Forelimb muscle (tissue), 1 donor: ENCODE measurements at regions not wholly inside any gene's neighbourhood (a gene's known extent, or its start where the extent isn't known, plus 50 kb on each side); places are given as distances from the start of the nearest gene placed in this dataset.

Experiments
- DNase-seq: peaks from one replicate; pipeline ENCODE4 v3.0.0-alpha.2; 2013; ENCODE audit warnings: low read depth

DNA sequence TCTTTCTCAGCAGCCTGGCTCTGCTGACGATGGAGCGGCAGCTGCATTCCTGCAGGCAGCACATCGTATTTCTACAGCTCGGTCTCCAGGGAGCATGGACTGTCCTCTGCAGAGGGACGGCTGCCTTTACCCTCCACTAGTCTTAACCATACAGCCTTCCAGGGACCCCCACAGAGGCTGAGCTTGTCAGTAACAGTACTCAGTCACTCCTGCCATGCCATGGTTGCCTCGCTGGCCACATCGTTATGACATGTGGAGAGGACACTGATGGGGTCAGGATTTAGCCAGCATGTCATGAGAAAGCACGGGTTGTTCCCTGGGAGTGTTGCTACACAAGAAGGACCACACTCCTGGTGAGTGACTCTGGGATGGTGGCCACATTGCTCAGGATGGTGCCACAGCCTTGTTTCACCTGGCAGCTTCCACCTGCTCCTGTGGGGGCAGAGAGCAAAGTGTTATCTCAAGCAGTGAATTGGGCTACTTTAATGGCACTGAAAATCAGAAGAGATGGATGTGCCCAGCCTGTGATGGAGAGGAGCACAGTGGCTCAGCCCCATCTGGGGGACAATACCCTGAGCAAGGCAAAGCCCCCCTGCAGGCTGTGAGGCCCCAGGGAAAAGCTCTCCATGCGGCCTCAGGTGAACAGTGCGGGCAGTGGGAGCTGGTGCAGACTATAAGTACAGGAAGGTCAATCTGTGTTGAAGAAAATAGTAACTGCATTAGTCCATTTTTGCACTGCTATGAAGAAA is 443.9 kb downstream of the TCERG1L start:
- DNase-seq = no peak

DNA sequence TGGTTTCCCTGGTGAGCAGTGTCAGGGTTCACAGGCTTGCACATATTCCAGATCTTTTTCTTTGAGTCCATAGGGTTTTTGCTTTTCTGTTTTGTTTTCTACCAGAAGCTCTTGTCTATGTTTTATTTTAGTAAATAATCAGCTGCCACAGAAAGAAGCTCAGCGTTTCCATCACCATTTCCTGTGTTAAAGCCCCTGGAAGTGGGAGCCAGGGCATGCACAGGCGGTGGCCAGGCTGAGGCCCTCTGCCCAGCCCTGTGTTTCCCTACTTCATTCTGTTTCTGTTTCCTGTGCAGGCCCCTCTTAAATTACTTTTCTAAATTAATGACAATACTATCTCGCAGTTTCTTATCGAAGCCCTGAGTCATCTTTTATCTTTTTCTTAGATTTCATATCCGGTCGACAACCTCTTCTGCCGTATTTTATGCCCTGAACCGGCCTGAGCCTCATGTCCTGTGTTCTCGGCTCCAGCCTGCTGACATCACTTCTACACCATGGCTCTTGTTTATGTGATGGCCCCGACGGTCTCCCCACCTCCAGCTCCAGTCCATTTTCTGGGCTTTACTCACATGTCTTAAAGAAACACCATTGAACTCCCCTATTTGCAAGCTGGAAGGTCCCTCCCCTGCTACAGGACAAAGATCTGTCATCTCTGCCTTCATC is 442.2 kb downstream of the TCERG1L start:
- DNase-seq = no peak

DNA sequence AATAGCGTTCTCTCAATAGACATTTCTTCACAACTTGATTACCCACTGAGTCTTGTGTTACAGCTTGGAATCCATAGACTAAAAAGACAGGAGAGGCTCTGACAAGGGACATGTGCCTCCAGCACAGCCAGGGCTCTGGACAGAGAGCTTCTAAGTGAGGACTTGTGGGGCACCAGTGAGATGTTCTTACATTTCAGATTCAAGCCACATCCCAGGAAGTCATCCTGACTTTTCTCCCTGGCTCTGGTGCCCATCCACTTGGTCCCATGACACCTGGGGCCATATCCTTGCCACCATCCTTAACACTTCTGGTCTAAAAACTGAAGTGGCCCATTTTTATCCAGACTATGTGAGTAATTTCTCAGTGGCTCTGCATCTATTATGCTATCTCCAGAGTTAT is 440.1 kb downstream of the TCERG1L start:
- no peak for DNase-seq

DNA sequence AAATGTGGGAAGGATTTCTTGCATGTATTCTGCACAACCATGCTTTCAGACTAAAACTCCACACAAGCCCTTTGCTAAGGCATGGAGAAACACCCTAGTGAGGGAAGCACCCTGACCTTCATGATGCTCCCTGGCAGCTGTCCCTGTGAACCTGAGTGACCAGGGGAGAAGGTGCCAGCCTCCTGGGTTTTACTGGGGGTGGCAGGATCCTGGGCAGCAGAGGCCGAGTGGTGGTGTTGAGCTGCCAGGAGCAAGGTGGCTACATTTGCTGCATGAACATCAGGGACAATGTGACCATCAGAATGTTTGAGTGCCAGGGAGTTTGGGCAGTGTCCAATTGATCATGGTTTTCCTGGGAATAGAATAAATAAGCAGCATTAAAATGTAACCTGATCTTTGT is 437.9 kb downstream of the TCERG1L start:
- DNase-seq = no peak

DNA sequence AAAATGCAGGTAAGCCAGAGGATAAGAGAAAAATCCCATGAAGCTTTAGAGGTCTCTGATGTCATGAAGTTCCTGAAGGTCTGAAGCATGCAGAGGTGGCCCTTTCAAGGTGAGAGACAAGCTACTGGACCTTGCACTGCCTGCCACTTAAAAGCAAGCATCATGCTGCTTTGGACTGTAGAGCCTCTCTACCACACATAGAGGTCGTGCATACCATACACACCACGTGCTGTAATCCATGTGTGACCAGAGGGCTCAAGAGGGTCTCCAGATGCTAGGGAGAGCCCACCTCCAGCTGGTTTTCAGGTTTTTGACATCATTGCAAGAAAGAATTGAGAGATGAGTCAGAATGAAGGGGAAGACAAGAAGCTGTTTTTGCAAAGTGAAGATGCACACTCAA is 436.4 kb downstream of the TCERG1L start:
- no peak for DNase-seq

DNA sequence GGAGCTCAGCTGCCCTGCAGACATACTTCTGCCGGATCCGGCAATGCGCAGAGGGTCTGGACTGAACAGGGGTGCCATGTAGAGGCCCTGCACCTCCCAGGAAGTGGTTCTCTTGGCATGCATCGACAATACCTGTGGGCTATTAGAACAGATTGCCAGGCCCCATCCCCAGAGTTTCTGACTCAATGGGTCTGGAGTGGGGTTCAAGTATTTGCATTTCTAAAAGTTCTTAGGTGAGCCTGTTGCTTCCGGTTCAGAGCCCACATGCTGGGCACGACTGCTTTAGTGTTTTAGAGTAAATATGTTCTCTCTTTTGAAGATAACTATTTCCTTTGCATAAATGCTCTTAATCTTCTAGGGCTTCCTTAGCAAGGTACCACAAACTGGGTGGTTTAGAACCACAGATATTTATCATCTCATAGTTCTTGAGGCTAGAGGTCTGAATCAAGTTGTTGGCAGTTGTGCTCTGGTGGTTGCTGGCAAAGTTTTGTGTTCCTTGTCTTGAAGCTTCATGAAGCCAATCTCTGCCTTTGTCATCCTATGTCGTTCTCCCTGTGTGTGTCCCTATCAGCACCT is 435.5 kb downstream of the TCERG1L start:
- DNase-seq = no peak

DNA sequence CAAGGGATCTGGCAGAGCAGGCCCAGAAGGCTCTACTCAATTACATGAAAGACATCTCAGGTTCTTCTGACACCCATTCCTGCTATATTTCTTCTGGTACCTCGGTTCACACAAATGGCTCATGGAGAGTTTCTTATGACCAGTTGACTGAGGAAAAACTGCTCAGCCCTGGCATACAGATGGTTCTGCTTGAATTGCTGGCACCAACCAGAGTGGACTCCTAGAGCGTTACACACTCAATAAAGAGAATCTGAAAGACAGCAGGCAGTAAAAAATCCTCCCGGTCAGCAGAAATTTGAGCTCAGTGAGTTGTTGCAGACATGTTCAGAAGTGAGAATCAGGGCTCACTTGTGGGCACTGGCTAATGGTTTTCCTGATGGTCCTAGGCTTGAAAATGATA is 434.4 kb downstream of the TCERG1L start:
- no peak for DNase-seq

DNA sequence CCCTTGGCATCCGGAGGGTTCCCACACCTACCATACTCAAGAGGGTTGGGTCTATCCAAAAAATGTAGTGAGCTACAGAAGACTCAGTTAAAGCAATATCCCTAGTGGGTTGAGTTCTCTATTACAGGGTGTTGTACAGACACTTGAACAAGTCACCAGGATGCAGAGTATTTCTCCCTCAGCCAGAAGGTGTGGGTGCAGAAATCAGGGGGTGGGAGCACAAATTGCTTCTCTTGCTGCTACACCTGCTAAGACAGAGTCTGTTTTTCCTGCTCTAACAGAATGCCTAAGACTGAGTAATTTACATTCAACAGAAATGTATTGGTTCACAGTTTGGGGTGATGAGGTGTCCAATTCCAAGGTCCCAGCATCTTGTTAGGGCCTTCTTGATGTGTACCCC is 433.4 kb downstream of the TCERG1L start:
- DNase-seq = no peak

DNA sequence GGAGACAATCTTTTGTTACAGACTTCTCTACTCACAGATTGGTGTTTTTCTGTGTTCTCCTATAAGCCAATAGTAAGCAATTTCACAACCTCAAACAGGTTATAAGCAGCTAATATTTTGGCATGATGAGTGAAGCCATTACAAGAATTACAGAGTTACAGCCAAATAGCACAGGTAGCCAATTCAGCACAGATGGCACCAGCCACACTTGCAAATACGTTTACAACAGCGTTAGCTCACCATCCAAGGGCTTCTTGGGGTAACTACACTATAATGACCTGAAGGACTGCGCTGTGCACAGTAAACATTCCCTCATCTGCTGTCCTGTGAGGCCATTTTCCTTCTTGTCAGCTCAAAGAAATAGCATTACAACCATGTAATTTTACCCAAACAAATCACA is 428.6 kb downstream of the TCERG1L start:
- DNase-seq = no peak

DNA sequence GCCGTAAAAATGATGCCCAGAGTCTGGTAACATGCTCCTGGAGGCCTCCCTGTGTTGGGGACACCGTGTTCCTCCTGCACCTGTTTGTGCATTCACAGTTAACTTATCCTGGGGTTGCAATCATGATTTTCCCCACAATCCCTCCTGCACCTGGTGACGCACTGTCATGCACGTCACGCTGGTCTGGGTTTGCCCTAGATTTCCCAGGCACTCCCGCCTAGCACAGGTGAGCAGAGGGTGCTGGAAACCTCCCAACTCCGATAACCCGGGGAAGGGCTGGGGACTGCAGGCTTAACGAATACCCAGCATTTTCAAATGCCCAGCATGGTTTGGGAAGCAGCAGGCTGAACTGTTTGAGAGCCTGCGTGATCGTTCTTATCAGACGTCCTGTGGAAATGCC is 427.1 kb downstream of the TCERG1L start:
- DNase-seq = no peak

DNA sequence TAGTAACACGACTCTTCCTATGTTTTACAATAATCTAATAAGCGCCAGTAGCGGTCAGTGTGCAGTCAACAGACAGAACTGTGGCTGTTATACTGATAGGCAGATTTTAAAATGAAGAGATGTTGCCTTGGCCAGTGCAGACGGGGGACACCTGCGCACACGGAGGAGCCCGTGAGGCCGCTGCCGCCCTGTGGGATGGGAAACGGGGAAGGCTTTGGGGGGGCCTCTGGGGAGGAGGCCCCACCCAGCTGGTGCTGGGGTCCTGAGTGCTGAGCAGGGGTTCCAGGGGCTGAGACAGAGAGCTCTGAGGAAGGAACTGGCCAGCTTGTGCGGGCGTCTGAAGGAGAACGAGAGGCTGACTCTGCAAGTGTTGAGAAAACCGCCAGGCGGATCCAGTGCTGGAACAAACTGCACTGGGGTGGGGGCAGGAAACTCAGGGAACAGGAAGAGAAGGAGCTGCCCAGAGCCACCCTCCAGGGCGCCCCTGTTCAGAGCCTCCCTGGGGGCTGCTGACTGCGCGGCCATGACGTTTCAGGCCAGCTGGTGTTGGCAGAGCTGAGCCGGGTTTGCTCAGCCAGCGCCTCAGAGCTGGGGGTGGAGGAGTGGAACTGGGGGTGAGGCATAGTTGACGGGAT is 426.4 kb downstream of the TCERG1L start:
- no peak for DNase-seq

DNA sequence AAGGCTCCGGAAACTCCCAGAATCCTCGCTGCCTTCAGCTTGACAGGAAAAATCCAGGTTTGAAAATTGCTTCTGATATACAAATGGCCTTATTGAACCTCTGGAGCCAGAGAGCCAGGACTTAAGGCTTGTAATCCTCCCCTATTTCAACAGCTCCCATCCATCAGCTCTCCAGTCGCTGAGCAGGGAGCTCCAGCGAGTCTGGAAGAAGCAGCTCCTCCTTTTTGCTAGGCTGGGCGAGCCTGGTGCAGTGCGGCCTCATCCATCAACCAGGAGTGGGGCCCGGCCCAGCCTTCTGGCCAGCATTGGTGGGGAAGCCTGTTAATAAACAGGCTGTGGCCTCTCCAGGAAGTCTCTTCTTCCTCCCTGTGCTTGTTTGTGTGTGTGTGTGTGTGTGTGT is 424.4 kb downstream of the TCERG1L start:
- DNase-seq = no peak

DNA sequence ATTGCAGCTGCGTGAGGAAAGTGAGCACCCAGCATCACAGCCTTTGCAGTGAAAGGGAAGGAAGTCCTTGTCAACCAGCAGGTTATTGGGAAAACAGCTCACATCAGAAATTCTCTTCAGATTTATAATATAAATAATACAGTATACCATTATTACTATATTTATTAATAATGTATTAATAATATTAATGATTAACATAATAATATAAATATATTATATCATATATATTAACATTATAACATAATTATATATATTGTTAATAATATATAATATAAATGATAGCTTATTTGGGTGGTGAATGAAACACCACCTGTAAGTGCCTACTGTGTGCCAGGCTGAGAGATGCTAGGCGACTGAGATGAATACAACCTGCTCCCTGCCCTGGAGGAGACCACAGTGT is 423.0 kb downstream of the TCERG1L start:
- no peak for DNase-seq

DNA sequence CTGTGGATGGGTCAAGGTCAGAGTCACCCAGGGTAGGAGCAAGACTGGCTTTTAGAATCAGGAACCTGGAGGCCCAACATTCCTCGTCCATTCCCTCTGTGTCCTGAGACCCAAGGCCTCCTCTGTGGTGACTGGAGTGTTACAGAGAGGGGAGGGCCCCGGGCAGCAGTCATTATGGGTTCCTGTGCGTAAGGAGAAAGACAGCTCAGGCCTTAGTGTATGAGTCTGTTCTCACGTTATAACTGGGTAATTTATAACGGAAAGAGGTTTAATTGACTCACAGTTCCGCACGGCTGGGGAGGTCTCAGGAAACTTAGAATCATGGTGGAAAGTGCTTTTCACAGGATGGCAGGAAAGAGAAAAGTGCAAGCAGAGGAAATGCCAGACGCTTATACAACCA is 422.3 kb downstream of the TCERG1L start:
- no peak for DNase-seq

DNA sequence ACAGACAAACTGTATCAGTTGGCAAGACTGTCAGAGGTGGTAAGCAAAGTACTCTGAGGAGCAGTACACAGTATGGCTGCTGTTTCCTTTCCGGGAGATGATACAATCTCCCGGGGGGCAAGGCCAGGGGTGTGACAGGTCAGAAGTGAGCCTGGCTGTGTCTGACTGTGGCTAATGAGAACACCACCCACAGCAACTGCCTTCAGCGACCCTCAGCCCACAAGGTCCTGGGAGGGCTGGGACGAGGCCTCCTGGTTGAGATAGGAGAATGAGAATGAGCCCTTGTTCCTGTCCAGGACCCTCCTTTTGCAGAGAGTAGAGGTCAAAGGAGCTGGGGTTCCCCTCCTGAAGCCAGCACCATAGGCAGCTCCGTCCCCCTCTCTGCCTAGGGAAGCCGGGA is 421.7 kb downstream of the TCERG1L start:
- no peak for DNase-seq

DNA sequence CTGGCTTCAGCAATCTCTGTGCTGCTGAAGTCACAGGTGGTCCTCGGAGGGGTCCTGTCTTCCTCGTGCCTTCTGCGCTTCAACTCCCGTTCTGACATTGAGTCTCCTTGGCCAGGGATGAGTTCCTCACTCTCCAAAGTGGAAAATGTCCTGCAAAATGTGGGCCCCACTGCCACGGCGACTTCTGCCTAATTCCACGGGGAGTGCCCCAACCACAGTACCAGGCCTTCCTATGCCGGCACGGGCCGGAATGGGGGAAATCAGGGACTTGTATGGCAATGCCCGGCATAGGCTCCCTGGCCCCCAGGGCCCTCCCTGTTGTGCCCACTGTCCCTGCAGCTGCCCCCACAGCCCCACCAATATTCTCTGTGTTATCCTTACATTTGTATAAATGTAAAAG is 420.5 kb downstream of the TCERG1L start:
- no peak for DNase-seq

DNA sequence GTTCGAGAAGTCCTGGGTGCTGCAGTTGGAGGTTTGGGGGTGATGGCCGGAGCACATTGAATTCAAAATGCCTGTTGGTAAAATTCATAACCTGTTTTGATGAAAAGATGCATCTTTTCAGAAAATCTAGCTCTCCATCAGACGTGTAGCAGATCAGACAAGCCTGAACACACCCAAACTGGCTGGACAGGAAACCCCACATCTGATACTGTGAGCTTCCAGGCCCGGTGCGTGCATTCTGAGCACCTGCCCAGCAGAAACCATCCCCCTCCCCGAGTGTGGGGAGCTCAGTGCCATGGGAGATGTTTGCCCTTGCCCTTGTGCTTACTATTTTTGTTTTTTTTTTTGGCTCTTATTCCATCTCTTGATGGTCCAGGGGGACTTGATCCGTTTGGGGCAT is 417.1 kb downstream of the TCERG1L start:
- no peak for DNase-seq

DNA sequence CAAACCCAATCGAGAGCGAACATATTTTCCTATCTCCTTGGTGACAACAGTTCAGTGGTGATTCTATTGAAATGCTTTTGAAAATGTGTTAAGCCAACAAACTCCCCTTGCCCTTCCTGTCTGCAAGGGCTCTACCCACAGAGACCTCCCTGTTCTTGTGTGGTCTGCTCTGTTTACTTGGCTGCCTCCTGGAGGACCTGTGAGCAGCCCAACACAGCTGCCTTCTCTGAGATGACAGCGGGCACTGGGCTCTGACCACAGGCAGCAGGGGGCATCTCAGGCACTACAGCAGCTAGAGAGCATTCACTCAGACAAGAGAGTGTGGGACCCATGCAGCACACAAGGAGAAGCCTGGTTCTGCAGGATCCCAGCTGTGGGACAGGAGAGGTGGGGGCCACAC is 416.4 kb downstream of the TCERG1L start:
- no peak for DNase-seq

DNA sequence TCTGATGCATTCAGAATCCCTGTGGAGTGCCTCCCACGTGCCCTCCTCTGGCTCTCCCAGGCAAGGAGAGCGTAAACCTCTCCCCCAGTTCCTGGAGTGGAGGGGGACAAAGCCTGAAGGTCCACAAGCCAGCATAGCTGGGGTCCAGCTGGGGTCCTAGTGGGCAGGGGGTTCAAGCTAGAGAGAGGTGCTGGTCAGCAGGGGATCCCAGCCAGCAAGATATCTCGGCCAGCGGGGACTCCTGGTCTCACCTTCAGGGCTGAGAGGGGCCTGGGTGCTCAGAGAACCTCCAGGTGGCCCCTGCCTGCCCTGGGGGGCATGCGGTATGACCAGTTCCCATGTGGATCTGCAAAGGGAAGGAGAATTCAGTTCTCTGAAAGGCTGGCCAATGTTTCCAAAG is 413.7 kb downstream of the TCERG1L start:
- no peak for DNase-seq

DNA sequence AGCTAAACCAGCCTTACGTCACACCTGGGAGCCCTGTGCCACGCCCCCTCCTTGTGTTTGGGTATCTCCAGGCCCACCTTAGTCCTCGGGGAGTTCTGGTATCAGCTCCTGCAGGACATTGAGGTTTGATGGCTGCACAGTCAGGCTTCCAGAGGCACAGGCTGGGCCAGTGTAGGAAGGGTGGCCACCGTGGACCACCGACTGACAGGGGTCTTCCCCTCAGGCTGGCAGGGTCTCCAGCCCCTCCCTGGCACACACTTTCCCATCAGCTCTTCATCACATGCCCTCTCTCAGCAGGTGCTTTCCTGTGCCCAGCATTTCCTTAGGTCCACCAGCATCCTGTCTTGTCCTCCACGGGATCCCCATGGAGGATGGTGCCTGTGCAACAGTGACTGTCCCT is 413.1 kb downstream of the TCERG1L start:
- no peak for DNase-seq

DNA sequence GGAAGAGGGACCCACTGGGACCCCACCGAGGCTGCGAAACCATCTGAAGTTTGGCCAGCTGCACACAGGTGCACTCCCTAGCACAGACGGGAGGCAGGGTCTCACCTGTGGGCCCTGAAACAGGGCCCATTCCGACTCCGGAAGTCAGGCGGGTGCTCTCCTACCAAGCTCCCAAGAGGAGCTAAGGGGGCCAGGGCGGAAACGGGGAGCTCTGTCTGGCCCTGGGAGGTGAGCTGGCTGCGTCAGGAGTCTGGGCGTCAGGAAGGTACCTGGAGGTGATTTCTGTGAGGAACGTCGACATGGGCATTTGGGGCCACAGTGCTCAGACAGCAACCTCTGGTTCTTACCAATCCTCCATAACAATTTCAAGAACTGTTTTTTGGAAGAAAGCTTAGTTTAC is 411.7 kb downstream of the TCERG1L start:
- no peak for DNase-seq

DNA sequence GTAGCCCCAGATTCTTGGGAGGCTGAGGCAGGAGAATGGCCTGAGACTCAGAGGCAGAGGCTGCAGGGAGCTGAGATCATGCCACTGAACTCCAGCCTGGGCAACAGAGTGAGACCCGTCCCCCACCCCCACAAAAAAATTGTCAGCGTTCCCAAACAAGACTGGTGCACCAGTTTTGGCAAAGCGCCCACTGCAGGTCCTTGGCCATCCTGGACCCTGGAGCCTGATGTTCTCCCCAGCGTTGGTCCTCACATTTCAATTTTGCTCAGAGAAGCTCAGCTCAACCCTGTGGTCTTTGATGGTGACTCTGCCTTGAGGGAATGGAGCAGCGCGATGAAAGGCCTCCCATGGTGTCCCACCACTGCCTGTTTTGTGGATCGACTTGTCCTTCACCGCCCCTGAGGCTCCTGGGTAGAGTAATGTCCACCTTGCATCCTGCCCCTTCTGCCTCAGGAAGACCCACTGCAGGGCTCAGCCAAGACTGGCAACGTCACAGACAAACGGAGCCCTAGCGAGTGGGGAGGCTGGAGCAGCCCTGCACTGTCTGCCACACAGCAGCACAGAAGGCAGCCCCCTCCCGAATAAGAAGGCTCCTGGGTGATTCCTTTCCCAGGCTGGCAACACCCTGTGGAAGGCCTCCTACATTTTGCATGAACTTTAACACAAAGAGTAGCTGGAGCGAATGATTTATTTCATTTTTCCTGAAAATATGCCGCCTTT is 410.9 kb downstream of the TCERG1L start:
- DNase-seq = no peak
